ENCODE measurements at regions not wholly inside any gene's neighbourhood (a gene's known extent, or its start where the extent isn't known, plus 50 kb on each side); places are given as distances from the start of the nearest gene placed in this dataset.

DNA sequence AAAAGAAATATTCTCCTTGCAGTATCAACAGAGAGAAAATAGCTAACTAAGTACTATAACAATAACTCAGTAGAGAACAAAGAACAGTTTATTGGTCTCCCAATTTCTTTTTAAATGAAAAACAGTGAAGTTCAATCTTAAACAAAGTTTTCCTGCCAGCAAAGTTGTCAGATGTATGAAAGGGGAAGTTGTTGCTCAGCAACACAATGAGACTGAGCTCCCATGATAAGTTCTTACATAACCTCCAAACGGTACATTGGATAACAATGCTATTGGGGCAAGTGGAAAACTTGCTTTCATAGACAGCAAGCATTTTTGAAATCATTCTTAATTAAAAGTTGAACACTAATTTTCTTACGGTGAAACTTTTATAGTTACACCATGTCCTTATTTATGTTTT, 94.9 kb downstream of the ALG10B start:
- Histone ChIP-seq H3K4me1 (ENCODE audit: insufficient read depth) (no peaks in the 10 kb centered on the region), H2AFZ (no peak overlapping the region), H3K36me3 (replicated peaks; ENCODE audit: insufficient read depth, low read depth) (no peaks in the 10 kb centered on the region), H3K4me3 (no peak overlapping the region), H3K79me2 (no peaks in the 10 kb centered on the region), H3K27ac (no peak overlapping the region), H3K27me3 (no peaks in the 10 kb centered on the region), H3K9me2 (replicated peaks; ENCODE audit: insufficient read depth) (no peaks in the 10 kb centered on the region), H4K20me1 (ENCODE audit: insufficient read depth, poor library complexity, severe bottlenecking) (no peaks in the 10 kb centered on the region), H3K4me2 (no peak overlapping the region), H3K9me3 (ENCODE audit: low read depth) (no peaks in the 10 kb centered on the region)
- no peak for TF ChIP-seq EZH2phosphoT487 (IDR thresholded peaks at IDR 0.05; ENCODE audit: low read depth, severe bottlenecking, unreplicated experiment)
- TF ChIP-seq EZH2 (IDR thresholded peaks at IDR 0.05; ENCODE audit: borderline replicate concordance) = no peak
- TF ChIP-seq, protein P1, sequence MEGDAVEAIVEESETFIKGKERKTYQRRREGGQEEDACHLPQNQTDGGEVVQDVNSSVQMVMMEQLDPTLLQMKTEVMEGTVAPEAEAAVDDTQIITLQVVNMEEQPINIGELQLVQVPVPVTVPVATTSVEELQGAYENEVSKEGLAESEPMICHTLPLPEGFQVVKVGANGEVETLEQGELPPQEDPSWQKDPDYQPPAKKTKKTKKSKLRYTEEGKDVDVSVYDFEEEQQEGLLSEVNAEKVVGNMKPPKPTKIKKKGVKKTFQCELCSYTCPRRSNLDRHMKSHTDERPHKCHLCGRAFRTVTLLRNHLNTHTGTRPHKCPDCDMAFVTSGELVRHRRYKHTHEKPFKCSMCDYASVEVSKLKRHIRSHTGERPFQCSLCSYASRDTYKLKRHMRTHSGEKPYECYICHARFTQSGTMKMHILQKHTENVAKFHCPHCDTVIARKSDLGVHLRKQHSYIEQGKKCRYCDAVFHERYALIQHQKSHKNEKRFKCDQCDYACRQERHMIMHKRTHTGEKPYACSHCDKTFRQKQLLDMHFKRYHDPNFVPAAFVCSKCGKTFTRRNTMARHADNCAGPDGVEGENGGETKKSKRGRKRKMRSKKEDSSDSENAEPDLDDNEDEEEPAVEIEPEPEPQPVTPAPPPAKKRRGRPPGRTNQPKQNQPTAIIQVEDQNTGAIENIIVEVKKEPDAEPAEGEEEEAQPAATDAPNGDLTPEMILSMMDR (IDR thresholded peaks at IDR 0.05; ENCODE audit: poor library complexity) = no peak
- 75% methylated on average over 2 of the region's 2 CpGs for WGBS (ENCODE audit: low lambda C conversion rate, missing lambda C conversion rate)
- no peak for DNase-seq (ENCODE audit: low spot score)

- no peaks in the 10 kb centered on the region for H3K9me3 ChIP-seq (ENCODE audit: low read depth)
- TF ChIP-seq, protein P1 (IDR thresholded peaks at IDR 0.05; ENCODE audit: poor library complexity) = no peak
- no peak for TF ChIP-seq EZH2phosphoT487 (IDR thresholded peaks at IDR 0.05; ENCODE audit: low read depth, severe bottlenecking, unreplicated experiment)
- no peak for TF ChIP-seq EZH2 (IDR thresholded peaks at IDR 0.05; ENCODE audit: borderline replicate concordance)
- no peaks in the 10 kb centered on the region for H3K27me3 ChIP-seq
- no peaks in the 10 kb centered on the region for H3K4me1 ChIP-seq (ENCODE audit: insufficient read depth)
- H4K20me1 ChIP-seq (ENCODE audit: insufficient read depth, poor library complexity, severe bottlenecking) = no peaks in the 10 kb centered on the region
- no peaks in the 10 kb centered on the region for H3K79me2 ChIP-seq
- H3K27ac ChIP-seq = no peak overlapping the region
- no peaks in the 10 kb centered on the region for H3K9me2 ChIP-seq (replicated peaks; ENCODE audit: insufficient read depth)
- H2AFZ ChIP-seq = no peak overlapping the region
- H3K36me3 ChIP-seq (replicated peaks; ENCODE audit: insufficient read depth, low read depth) = no peaks in the 10 kb centered on the region
- H3K4me3 ChIP-seq = no peak overlapping the region
- no peak for DNase-seq (ENCODE audit: low spot score)
- H3K4me2 ChIP-seq = no peak overlapping the region
Observed at GRCh38 chr12:38411946-38412345, 95.4 kb downstream of the ALG10B start.

DNA sequence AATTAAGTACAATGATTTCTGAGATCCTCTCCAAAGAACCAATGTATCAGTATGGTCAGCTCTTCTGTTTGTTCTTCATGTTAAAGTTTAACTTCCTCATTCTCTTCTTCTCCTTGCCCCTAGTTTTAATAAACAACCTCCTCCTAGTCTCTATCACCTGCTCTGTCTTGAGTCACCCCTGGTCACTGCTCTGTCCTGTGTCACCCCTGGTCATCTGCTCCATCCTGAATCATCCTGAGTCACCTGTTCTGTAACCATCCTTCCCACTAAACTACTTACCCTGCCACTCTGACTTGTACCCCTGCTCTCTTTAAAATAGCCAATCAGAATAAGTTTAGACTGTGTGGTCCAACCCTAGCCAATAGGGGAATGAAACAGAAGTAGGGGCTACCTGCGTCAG, 100.5 kb downstream of the ALG10B start:
- Histone ChIP-seq H3K27me3 (no peaks in the 10 kb centered on the region), H3K9me3 (ENCODE audit: low read depth) (no peaks in the 10 kb centered on the region), H2AFZ (no peak overlapping the region), H3K4me3 (no peak overlapping the region), H3K4me1 (ENCODE audit: insufficient read depth) (no peaks in the 10 kb centered on the region), H3K27ac (no peak overlapping the region), H4K20me1 (ENCODE audit: insufficient read depth, poor library complexity, severe bottlenecking) (no peaks in the 10 kb centered on the region), H3K79me2 (no peaks in the 10 kb centered on the region), H3K36me3 (replicated peaks; ENCODE audit: insufficient read depth, low read depth) (no peaks in the 10 kb centered on the region), H3K9me2 (replicated peaks; ENCODE audit: insufficient read depth) (no peaks in the 10 kb centered on the region), H3K4me2 (no peak overlapping the region)
- 89% methylated on average over 1 of the region's 1 CpG for WGBS (ENCODE audit: low lambda C conversion rate, missing lambda C conversion rate)
- TF ChIP-seq, protein P1 (IDR thresholded peaks at IDR 0.05; ENCODE audit: poor library complexity) = no peak
- DNase-seq (ENCODE audit: low spot score) = no peak

- no peak for DNase-seq (ENCODE audit: low spot score)
- WGBS (ENCODE audit: low lambda C conversion rate, missing lambda C conversion rate) = 96% methylated on average over 1 of the region's 1 CpG
- Histone ChIP-seq H3K79me2 (no peaks in the 10 kb centered on the region), H3K4me2 (no peak overlapping the region), H3K9me2 (replicated peaks; ENCODE audit: insufficient read depth) (no peaks in the 10 kb centered on the region), H3K27me3 (no peaks in the 10 kb centered on the region), H3K9me3 (ENCODE audit: low read depth) (no peaks in the 10 kb centered on the region), H4K20me1 (ENCODE audit: insufficient read depth, poor library complexity, severe bottlenecking) (no peaks in the 10 kb centered on the region), H3K36me3 (replicated peaks; ENCODE audit: insufficient read depth, low read depth) (no peaks in the 10 kb centered on the region), H2AFZ (no peak overlapping the region), H3K27ac (no peak overlapping the region), H3K4me3 (no peak overlapping the region), H3K4me1 (ENCODE audit: insufficient read depth) (no peaks in the 10 kb centered on the region)
- no peak for TF ChIP-seq EZH2 (IDR thresholded peaks at IDR 0.05; ENCODE audit: borderline replicate concordance)
Observed at GRCh38 chr12:38424436-38424835, 107.9 kb downstream of the ALG10B start.
